Mesodermal cell (in vitro differentiated cells): ENCODE measurements at regions not wholly inside any gene's neighbourhood (a gene's known extent, or its start where the extent isn't known, plus 50 kb on each side); places are given as distances from the start of the nearest gene placed in this dataset.
"Not testable (repeated sequence)": the region's sequence is repeated elsewhere in the genome, so short reads cannot be mapped to it uniquely, and the experiment has no call there.

ENCODE experiments used
- H3K27ac ChIP-seq: 2 replicates; pipeline ENCODE4 v1.7.0; 2013; ENCODE audit warnings: mild to moderate bottlenecking, low read depth, low read length, moderate library complexity; ENCODE audit not compliant: severe bottlenecking
- H3K36me3 ChIP-seq: 2 replicates; pipeline ENCODE4 v1.7.1; 2013; ENCODE audit warnings: mild to moderate bottlenecking, low read length, moderate library complexity; ENCODE audit not compliant: control insufficient read depth, insufficient read depth
- H3K4me1 ChIP-seq: one replicate; pipeline ENCODE4 v1.7.1; 2013; ENCODE audit warnings: mild to moderate bottlenecking, low read length; ENCODE audit not compliant: insufficient read depth, control insufficient read depth, poor library complexity, severe bottlenecking
- H3K4me3 ChIP-seq: 2 replicates; pipeline ENCODE4 v1.7.0; 2013; ENCODE audit warnings: low read length, control low read depth, mild to moderate bottlenecking; ENCODE audit not compliant: insufficient read depth, poor library complexity, severe bottlenecking; ENCODE audit errors: extremely low read depth
- H3K9me3 ChIP-seq: 2 replicates; pipeline ENCODE4 v1.7.1; 2013; ENCODE audit warnings: mild to moderate bottlenecking, low read length, moderate library complexity; ENCODE audit not compliant: control insufficient read depth
- WGBS, 2 experiments: methylation state at CpG; one replicate each; pipeline ENCODE4 v1.1.5; 2013; ENCODE audit warnings: missing lambda C conversion rate in 2 of 2; ENCODE audit not compliant: insufficient coverage in 2 of 2; 5-methylcytosine and 5-hydroxymethylcytosine counted together

DNA sequence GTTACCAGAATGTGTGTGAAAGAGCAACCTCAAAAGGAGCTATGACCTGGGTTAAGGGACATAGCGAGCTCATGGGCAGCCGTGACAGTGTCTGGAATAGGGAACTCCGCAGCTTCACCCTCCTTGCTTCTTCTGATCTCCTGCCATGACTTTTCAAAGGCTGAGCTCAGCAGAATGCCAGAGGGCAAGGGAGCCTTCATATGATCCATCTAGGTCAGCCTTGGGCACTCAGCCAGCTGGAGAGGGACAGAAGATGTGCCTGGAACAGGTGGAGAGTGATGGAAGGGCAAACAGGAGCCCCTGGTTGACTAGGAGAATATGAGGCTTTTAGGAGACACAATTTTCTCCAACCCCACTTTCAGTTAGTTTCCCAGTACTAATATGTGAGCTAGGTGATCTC lies 352.8 kb upstream of the FRG2C start:
- not testable (repeated sequence) for H3K4me3 ChIP-seq, H3K36me3 ChIP-seq, H3K27ac ChIP-seq, H3K4me1 ChIP-seq, H3K9me3 ChIP-seq
- 94 to 100% methylated on average over 3 of the region's 3 CpGs for WGBS, 2 experiments

- H3K9me3 ChIP-seq, H3K27ac ChIP-seq, H3K4me3 ChIP-seq, H3K4me1 ChIP-seq, H3K36me3 ChIP-seq: not testable (repeated sequence)
- WGBS, 2 experiments: 80 to 86% methylated on average over 3 of the region's 3 CpGs
Measured at GRCh38 chr3:75312469-75312868, 351.7 kb upstream of the FRG2C start.

DNA sequence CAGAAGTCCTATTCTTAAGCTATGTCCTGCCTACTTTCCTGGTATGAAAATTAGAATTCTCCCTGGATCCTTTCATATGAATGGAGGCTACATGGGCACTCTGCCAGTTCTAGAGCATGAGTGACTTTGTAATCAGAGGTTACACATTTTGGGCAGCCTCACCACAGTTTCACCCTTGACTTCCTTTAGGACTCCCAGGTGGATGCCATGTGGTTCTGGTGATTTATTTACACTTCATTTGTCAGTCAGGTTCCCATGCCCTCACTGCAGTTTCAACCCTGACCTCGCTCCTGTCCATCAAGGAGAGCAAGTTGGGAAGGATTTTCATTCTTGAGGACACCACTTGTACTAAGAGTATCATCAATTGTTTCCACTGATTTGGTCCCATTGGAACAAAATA lies 344.4 kb upstream of the FRG2C start:
- WGBS, 2 experiments: 88% methylated on average over 1 of the region's 1 CpG; no CpG with 5 or more reads in 1 of the 2 experiments
- H3K4me1 ChIP-seq: not testable (repeated sequence)

GRCh38 chr3:75320369-75320768 lies 343.8 kb upstream of the FRG2C start:
- no peak overlapping the region for H3K4me3 ChIP-seq
- no peaks in the 10 kb centered on the region for H3K4me1 ChIP-seq
- WGBS, 2 experiments: 85% methylated on average over 2 to 3 of the region's 4 CpGs
- no peaks in the 10 kb centered on the region for H3K9me3 ChIP-seq
- H3K36me3 ChIP-seq: no peaks in the 10 kb centered on the region
- no peak overlapping the region for H3K27ac ChIP-seq

More for the DNA sequence above, 344.4 kb upstream of the FRG2C start:
- not testable (repeated sequence) for H3K27ac ChIP-seq, H3K9me3 ChIP-seq, H3K4me3 ChIP-seq, H3K36me3 ChIP-seq

- Histone ChIP-seq H3K36me3 (no peaks in the 10 kb centered on the region), H3K4me1 (no peaks in the 10 kb centered on the region), H3K9me3 (no peaks in the 10 kb centered on the region), H3K4me3 (no peak overlapping the region), H3K27ac (no peak overlapping the region)
- 92 to 100% methylated on average over 2 to 3 of the region's 3 CpGs for WGBS, 2 experiments
Measured at GRCh38 chr3:75321060-75321459, 343.1 kb upstream of the FRG2C start.

DNA sequence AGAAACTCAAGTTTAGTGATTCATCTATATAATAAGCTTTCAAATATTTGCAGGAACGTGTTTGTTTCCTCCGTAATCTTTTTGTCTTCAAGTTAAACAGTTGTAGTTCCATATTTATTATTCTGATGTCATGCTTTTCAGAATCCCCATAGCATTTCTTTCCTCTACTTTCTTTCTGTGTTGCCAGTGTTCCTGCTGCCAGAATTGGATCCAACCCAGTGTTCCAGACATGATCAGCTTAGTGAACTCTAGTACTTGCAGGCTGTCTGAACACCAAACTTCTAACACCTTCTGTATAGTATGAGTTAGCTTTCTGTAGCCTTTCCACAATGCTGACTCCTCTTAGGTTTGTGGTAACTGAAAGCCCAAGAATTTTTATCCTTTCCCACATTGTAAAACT lies 340.2 kb upstream of the FRG2C start:
- H3K4me3 ChIP-seq, H3K27ac ChIP-seq, H3K9me3 ChIP-seq, H3K4me1 ChIP-seq, H3K36me3 ChIP-seq: not testable (repeated sequence)
- WGBS, 2 experiments: no CpG with 5 or more reads among the region's 2 CpGs

DNA sequence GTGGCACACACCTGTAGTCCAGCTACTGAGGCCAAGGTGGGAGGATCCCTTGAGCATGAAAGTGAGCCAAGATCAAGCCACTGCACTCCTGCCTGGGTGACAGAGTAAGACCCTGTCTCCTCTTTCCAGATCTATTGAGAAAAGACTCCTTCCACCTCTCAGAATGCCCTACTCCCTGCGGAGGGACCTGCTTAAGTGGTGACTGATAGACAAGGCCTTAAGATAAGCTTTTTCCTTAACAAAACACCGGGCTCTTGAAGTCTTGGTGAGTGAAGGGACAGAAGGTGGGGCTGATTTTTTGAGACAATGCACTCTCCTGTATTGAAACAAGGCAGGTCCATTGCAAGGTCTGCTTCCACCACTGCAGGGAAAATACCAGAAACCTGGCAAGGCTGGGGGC lies 338.4 kb upstream of the FRG2C start:
- Histone ChIP-seq H3K36me3 (no peaks in the 10 kb centered on the region), H3K4me3 (no peak overlapping the region)
- WGBS, 2 experiments: 33% methylated on average over 1 of the region's 2 CpGs; no CpG with 5 or more reads in 1 of the 2 experiments

GRCh38 chr3:75327453-75327852 lies 336.7 kb upstream of the FRG2C start:
- Histone ChIP-seq H3K4me1 (peaks cover 5% of the 10 kb centered on the region), H3K4me3 (no peak overlapping the region), H3K9me3 (no peaks in the 10 kb centered on the region), H3K36me3 (no peaks in the 10 kb centered on the region), H3K27ac (no peak overlapping the region)
- WGBS, 2 experiments: 77 to 100% methylated on average over 4 to 7 of the region's 9 CpGs

More for the DNA sequence above, 338.4 kb upstream of the FRG2C start:
- Histone ChIP-seq H3K4me1 (peaks cover 5% of the 10 kb centered on the region), H3K27ac (no peak overlapping the region), H3K9me3 (no peaks in the 10 kb centered on the region)

DNA sequence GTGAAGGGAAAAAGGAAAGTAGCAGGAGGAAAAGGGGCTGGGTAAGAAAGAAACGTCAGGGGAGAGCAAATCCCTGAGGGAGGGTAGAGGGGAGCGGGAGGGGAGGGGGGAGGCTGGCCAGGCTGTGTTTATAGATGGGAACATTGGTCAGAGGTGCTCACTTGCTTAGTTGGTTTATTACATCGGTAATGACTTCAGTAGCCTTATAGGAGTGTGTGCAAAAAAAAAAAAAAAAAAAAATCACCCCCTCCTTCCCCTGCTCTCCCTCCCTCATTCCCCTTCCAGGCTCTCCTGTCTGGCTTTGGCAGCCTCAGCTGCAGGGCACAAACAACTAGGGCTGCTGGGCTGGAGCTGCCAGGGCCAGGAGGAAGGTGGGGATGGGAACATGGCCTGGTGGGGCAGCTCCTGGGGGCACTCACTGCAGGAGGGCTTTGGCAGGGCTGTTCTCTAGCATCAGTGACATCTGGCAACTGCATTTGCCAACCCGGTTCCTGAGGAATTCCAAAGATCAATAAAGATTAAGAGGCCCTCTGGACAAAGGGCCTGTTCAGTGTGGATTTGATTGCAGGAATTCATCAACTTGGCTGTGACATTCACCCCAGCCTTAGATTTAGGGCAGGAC lies 334.5 kb upstream of the FRG2C start:
- H3K9me3 ChIP-seq: no peaks in the 10 kb centered on the region
- H3K4me1 ChIP-seq: peaks cover 5% of the 10 kb centered on the region
- no peak overlapping the region for H3K4me3 ChIP-seq
- H3K27ac ChIP-seq: peak overlapping the region; percentile 5
- no peaks in the 10 kb centered on the region for H3K36me3 ChIP-seq
- WGBS, 2 experiments: 59 to 74% methylated on average over 3 of the region's 4 CpGs

GRCh38 chr3:75330446-75330845 lies 333.7 kb upstream of the FRG2C start:
- H3K36me3 ChIP-seq, H3K9me3 ChIP-seq, H3K4me3 ChIP-seq, H3K4me1 ChIP-seq, H3K27ac ChIP-seq: not testable (repeated sequence)

- WGBS, 2 experiments: 80 to 100% methylated on average over 1 of the region's 1 CpG
- not testable (repeated sequence) for H3K4me3 ChIP-seq, H3K27ac ChIP-seq, H3K9me3 ChIP-seq, H3K36me3 ChIP-seq, H3K4me1 ChIP-seq
Measured at GRCh38 chr3:75332090-75332489, 332.0 kb upstream of the FRG2C start.
